ENCODE measurements at regions not wholly inside any gene's neighbourhood (a gene's known extent, or its start where the extent isn't known, plus 50 kb on each side); places are given as distances from the start of the nearest gene placed in this dataset.
"Not testable (repeated sequence)": the region's sequence is repeated elsewhere in the genome, so short reads cannot be mapped to it uniquely, and the experiment has no call there.

GRCh38 chr13:83657281-83657680 lies 225.0 kb downstream of the SLITRK1 start:
- H3K79me2 ChIP-seq (ENCODE audit: control insufficient read depth, insufficient read depth, low read length) = no peaks in the 10 kb centered on the region
- no peak overlapping the region for H3K4me2 ChIP-seq (ENCODE audit: insufficient read depth, low read length)
- ChIA-PET POLR2A (no interaction called here), CTCF (no interaction called here)
- no peak for FAIRE-seq
- no peak overlapping the region for H2AFZ ChIP-seq (ENCODE audit: low read depth, low read length)
- H3K4me1 ChIP-seq (ENCODE audit: control insufficient read depth, extremely low read depth, insufficient read depth, low read length) = no peaks in the 10 kb centered on the region
- peaks cover 7% of the 10 kb centered on the region for H3K9me3 ChIP-seq (replicated peaks; ENCODE audit: control insufficient read depth, insufficient read depth, low read length)
- no peak for TF ChIP-seq POLR2A (IDR thresholded peaks at IDR 0.05; ENCODE audit: low read depth, low read length)
- TF ChIP-seq CTCF (IDR thresholded peaks at IDR 0.05; ENCODE audit: extremely low read depth in 1 of 2, insufficient read depth in 1 of 2, low read depth in 1 of 2, low read length in 2 of 2) = no peak
- TF ChIP-seq JUN (IDR thresholded peaks at IDR 0.05; ENCODE audit: borderline replicate concordance, insufficient read depth, insufficient read length, low read depth) = no peak
- TF ChIP-seq MYC (IDR thresholded peaks at IDR 0.05; ENCODE audit: low read depth, low read length) = no peak
- TF ChIP-seq FOS (IDR thresholded peaks at IDR 0.05; ENCODE audit: borderline replicate concordance, insufficient read depth, low read length) = no peak
- no peak for TF ChIP-seq MAX (IDR thresholded peaks at IDR 0.05; ENCODE audit: insufficient read depth, insufficient read length)
- TF ChIP-seq GATA2 (IDR thresholded peaks at IDR 0.05; ENCODE audit: insufficient read depth, insufficient read length, low read depth, low read length) = no peak
- TF ChIP-seq POLR2AphosphoS5 (IDR thresholded peaks at IDR 0.05; ENCODE audit: insufficient read depth, low read depth, low read length) = no peak
- TF ChIP-seq EZH2 (IDR thresholded peaks at IDR 0.05; ENCODE audit: borderline replicate concordance, low read depth, low read length, severe bottlenecking) = no peak
- H3K27ac ChIP-seq (ENCODE audit: insufficient read depth, low read depth, low read length) = no peak overlapping the region
- H3K9me1 ChIP-seq (replicated peaks; ENCODE audit: control insufficient read depth, extremely low read depth, insufficient read depth, low read length) = no peaks in the 10 kb centered on the region
- H3K27me3 ChIP-seq (ENCODE audit: control insufficient read depth in 2 of 2, insufficient read depth in 2 of 2, low read length in 2 of 2) = no peaks in the 10 kb centered on the region
- intact Hi-C loops (cut with micrococcal nuclease) (no loop called here), dilution Hi-C loops (cut with MboI; ENCODE audit: extremely low pct_ligation_motif_present, low sequenced_read_pairs) (no loop called here)
- BruUV-seq (replicated peaks) = no TSS peak
- no peak overlapping the region for H3K9ac ChIP-seq (replicated peaks; ENCODE audit: extremely low read depth, insufficient read depth, low read length)
- H4K20me1 ChIP-seq (replicated peaks; ENCODE audit: control insufficient read depth, extremely low read depth, insufficient read depth, low read length) = no peaks in the 10 kb centered on the region
- no peak for DNase-seq (ENCODE audit: low read depth, low spot score)
- no peaks in the 10 kb centered on the region for H3K36me3 ChIP-seq (ENCODE audit: control insufficient read depth in 2 of 2, extremely low read depth in 1 of 2, insufficient read depth in 2 of 2, low read length in 2 of 2)
- H3K4me3 ChIP-seq (replicated peaks in 1 of 3; ENCODE audit: insufficient read depth in 1 of 3, low read depth in 1 of 3, low read length in 3 of 3) = no peak overlapping the region

GRCh38 chr13:83642617-83643016 lies 239.7 kb downstream of the SLITRK1 start:
- BruUV-seq (replicated peaks); DNase-seq (ENCODE audit: low read depth, low spot score); H3K27me3 ChIP-seq (ENCODE audit: control insufficient read depth in 2 of 2, insufficient read depth in 2 of 2, low read length in 2 of 2); H4K20me1 ChIP-seq (replicated peaks; ENCODE audit: control insufficient read depth, extremely low read depth, insufficient read depth, low read length); intact Hi-C loops (cut with micrococcal nuclease); POLR2A ChIA-PET; H3K9me3 ChIP-seq (replicated peaks; ENCODE audit: control insufficient read depth, insufficient read depth, low read length); H3K27ac ChIP-seq (ENCODE audit: insufficient read depth, low read depth, low read length); H3K9me1 ChIP-seq (replicated peaks; ENCODE audit: control insufficient read depth, extremely low read depth, insufficient read depth, low read length); dilution Hi-C loops (cut with MboI; ENCODE audit: extremely low pct_ligation_motif_present, low sequenced_read_pairs); H2AFZ ChIP-seq (ENCODE audit: low read depth, low read length); H3K9ac ChIP-seq (replicated peaks; ENCODE audit: extremely low read depth, insufficient read depth, low read length); FAIRE-seq; H3K4me2 ChIP-seq (ENCODE audit: insufficient read depth, low read length); H3K79me2 ChIP-seq (ENCODE audit: control insufficient read depth, insufficient read depth, low read length); CTCF ChIA-PET; H3K4me3 ChIP-seq (replicated peaks in 1 of 3; ENCODE audit: insufficient read depth in 1 of 3, low read depth in 1 of 3, low read length in 3 of 3); H3K4me1 ChIP-seq (ENCODE audit: control insufficient read depth, extremely low read depth, insufficient read depth, low read length); H3K36me3 ChIP-seq (ENCODE audit: control insufficient read depth in 2 of 2, extremely low read depth in 1 of 2, insufficient read depth in 2 of 2, low read length in 2 of 2): not testable (repeated sequence)

All from endothelial cell of umbilical vein (primary cell).